ENCODE measurements at regions not wholly inside any gene's neighbourhood (a gene's known extent, or its start where the extent isn't known, plus 50 kb on each side); places are given as distances from the start of the nearest gene placed in this dataset.

- TF ChIP-seq GABPA (IDR thresholded peaks at IDR 0.05; ENCODE audit: borderline replicate concordance, insufficient read depth, low read length): no peak
- no peak for TF ChIP-seq BCL11A (IDR thresholded peaks at IDR 0.05; ENCODE audit: low read depth in 2 of 2, low read length in 2 of 2)
- no peak for TF ChIP-seq ZNF274 (IDR thresholded peaks at IDR 0.05; ENCODE audit: borderline replicate concordance, extremely low read depth, low read length)
- TF ChIP-seq POLR2A (IDR thresholded peaks at IDR 0.05; ENCODE audit: control extremely low read depth in 1 of 2, low read depth in 2 of 2, low read length in 2 of 2): no peak
- no peak for TF ChIP-seq CHD1 (IDR thresholded peaks at IDR 0.05; ENCODE audit: low read depth, low read length)
- no peak for TF ChIP-seq TAF1 (IDR thresholded peaks at IDR 0.05; ENCODE audit: low read depth, low read length)
- no peak for TF ChIP-seq BACH1 (IDR thresholded peaks at IDR 0.05; ENCODE audit: low read length)
- TF ChIP-seq RFX5 (IDR thresholded peaks at IDR 0.05; ENCODE audit: borderline replicate concordance, low read depth, low read length): no peak
- TF ChIP-seq RXRA (IDR thresholded peaks at IDR 0.05; ENCODE audit: insufficient read depth, low read depth, low read length): no peak
- no peak for TF ChIP-seq CREB1 (IDR thresholded peaks at IDR 0.05)
Observed at GRCh38 chr2:193946806-193947205, 1710.2 kb upstream of the SLC39A10 start (continued).
